HG03064 (cell line): ENCODE measurements at regions not wholly inside any gene's neighbourhood (a gene's known extent, or its start where the extent isn't known, plus 50 kb on each side); places are given as distances from the start of the nearest gene placed in this dataset.

Experiments
- ATAC-seq: cut with Tn5 transposase; IDR thresholded peaks from one replicate; pipeline ENCODE4 v1.9.1; 2021; ENCODE audit warnings: low read depth; ENCODE audit not compliant: unreplicated experiment

- no peak for ATAC-seq
These were observed 278.9 kb upstream of the TCF4 start for GRCh38 chr18:55866886-55867285.

- ATAC-seq: no peak
These were observed 278.0 kb upstream of the TCF4 start for GRCh38 chr18:55866006-55866405.

DNA sequence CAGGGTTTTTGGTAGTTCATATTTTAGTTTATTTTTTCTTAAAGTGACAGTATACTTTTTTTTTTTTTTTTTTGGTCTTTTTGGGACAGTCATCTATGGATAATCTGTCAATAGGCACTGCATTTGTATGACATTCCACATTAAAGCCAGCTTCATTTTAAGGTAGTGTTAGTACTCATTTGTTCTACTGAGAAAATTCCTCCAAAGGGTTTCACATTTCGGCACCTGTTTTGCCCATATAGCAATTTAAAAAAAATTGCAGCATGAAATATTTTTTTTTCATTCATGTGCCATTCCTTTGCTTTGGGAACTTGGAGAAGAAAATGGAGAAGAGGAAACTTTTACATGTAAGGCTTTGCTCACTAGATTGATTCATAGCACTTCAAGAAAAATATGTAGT lies 276.3 kb upstream of the TCF4 start:
- no peak for ATAC-seq

DNA sequence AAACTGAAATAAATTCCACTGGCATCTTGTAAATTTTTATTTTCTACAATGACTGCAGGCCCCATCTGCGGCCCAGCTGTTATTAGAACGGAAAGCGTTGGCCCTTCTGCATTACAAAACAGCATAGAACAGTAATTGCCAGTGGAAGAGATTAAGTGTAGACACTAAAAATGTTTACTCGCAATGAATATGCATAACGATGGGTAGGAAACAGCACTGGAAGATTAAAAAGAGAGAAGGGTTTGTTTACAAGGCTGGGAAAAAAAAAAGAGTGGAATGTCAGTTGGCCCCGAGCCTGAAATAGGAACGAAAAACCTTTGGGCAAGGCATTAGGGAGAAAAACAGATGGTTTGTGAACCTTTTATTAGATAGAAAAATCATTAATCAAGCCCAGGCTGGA lies 275.9 kb upstream of the TCF4 start:
- ATAC-seq: no peak

- no peak for ATAC-seq
These were observed 275.4 kb upstream of the TCF4 start for GRCh38 chr18:55863391-55863706.

DNA sequence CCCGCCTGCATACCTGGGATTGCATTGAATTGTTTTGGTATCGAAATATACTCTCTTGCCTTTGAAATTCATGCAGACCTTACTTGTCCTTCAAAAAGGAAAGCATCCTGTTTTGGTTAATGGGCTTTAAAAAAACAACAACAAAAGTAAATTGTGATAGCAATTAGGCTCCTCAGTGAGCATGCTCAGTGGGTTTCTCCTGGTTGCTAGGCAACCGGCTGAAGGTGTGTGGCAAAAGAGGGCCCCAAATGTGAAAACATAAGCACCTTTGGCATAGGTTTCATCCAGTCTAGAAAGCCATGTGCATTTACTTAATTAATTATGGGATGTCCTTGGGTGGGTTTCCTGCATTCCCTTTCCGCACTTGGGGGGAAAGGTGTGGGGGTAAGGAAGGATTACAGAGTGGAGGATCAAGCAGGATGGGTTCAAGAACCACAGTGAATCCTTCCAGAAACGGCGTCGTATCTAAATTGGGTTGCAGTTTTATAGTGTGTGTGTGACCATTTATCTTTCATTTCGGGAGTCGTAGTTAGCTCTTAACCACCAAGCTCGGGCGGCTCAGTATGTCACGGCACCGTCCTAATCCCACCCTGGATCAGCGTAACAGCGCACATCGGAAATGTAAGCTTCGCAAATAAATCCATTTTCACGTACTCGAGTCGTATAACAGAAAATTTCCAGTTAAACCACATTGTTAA lies 274.9 kb upstream of the TCF4 start:
- no peak for ATAC-seq

GRCh38 chr18:55861266-55861665 lies 273.3 kb upstream of the TCF4 start:
- ATAC-seq: no peak

DNA sequence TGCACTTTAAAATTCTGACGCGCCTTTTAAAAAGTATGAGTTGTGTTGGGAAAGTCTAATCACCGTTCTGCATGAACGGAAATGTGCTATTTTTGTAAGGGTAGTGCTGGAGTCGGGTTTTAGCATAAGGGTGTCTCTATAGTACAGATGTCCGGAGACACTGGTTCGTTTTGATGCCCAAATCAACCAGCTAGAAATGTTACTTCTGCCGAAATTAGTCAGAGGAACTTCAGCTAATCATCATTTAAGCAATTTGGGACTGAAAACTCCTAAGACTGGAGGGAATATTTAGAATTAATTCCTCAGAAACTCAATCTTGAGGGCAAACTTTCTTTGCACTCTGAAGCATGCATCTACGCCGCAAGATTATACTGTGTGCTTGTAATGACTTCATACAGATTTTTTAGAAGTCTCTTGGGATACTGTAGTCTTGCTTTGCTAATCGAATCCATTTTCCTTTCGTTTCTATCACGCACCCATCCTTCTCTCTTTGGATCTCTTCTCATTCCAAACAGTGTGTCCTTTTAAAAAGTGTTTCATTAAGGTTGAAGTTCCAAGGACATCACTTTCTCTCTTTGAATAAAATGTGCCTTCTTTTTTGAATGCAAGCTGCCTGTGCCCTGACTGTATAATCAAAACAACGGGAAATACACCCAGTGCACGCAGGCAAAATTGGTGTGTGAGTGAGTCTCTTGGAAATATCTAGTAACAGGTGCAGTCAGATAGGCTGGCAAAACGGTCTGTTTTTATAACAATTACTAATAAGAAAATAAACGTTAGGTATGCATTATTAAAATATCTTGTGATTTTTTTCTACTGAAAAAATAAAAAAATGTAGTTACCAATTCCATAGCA lies 270.9 kb upstream of the TCF4 start:
- ATAC-seq: no peak

DNA sequence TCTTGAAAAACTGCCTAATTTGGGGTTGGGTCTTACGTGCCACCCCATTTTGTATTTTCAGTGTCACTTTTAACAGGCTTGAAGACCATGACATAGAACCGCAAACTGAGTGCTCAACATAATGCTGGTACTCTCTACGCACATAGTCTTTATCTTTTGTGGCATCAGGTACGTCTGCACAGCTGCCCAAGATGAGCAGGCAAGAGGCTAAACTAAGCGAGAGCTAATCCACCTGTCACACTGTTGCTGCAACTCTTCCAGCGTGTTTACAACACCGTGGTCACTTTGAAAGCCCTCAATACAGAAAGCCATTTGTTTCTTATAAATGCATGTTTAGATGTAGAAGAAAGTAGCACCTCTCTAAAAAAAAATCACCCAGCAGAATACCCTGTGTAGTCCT lies 270.0 kb upstream of the TCF4 start:
- ATAC-seq: no peak

GRCh38 chr18:55857409-55857808 lies 269.4 kb upstream of the TCF4 start:
- no peak for ATAC-seq

GRCh38 chr18:55856679-55857078 lies 268.7 kb upstream of the TCF4 start:
- no peak for ATAC-seq

DNA sequence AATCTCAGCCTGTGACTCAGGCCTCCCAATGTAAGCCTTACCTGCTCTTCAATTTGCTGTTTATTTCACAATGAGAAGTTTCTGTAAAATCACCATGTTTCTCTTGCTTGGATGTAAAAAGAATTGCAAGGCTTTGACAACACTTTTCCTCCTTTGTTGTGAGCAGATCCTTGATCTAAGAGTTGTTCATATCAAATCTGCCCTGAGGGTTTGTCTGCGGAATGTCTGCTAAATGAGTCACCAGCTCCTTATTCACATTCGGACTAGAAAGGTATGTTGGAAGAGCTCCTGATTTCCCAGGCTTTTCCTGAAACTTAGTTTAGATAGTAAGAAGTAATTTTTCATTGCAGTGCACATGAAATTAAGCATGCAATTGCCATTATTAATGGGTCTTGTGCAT lies 268.2 kb upstream of the TCF4 start:
- no peak for ATAC-seq

DNA sequence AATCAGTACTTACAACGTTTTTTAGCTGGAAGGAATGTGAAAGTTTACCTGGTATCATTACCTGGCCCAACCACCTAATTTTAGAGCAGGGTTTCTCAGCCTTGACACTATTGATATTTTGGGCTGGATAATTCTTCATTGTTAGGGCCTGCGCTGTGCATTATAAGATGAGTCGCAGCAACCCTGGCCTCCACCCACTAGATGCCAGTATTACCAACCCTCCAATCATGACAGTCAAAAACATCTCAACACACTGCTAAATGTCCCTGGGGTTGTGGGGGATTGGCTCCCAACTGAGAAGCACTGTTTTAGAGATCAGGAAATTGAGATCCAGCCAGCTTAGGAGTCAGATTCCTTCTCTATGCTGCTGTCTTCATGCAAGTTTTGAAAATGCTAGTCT lies 265.3 kb upstream of the TCF4 start:
- ATAC-seq: no peak

GRCh38 chr18:55850904-55851303 lies 262.9 kb upstream of the TCF4 start:
- ATAC-seq: no peak

GRCh38 chr18:55849391-55849790 lies 261.4 kb upstream of the TCF4 start:
- no peak for ATAC-seq

DNA sequence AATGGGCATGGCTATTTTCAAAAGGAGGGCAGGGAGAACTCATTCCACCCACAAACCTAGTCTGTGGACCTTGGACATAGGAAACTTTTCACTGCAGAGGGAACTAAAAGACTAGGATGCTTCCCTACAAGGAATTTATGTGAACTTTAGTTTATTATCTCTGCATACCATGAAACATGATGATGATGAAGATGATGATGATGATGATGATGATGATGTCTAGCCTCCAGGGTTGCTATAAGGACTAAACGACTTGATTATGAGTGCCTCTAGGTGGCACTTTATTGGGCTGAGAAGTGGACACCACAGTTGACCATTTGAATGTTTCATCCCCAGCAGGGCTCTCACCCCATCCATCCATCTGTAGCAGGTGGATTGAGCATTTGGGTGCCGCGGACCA lies 260.0 kb upstream of the TCF4 start:
- ATAC-seq: no peak

DNA sequence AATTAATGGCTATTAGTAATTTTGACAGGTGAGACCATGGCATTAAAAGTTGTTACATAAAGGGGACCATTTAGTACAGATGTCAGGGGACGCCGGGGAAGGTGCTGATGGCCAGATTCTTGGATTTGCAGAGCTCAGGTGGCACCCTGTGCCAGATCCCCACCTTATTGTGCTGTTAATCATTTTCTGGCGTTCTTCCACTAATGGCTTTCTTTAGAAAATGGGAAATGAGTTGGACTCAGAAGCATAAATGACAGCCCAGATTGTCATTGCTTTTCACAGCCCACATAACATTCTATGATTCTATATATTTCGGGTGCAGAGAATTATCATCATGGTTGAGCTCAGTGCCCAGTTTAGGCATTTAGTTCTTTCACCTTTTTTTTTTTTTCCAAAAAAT lies 257.2 kb upstream of the TCF4 start:
- no peak for ATAC-seq

GRCh38 chr18:55844382-55844781 lies 256.4 kb upstream of the TCF4 start:
- no peak for ATAC-seq

- ATAC-seq: no peak
These were observed 253.3 kb upstream of the TCF4 start for GRCh38 chr18:55841314-55841713.

GRCh38 chr18:55840601-55841170 lies 252.7 kb upstream of the TCF4 start:
- no peak for ATAC-seq

- ATAC-seq: no peak
These were observed 251.4 kb upstream of the TCF4 start for GRCh38 chr18:55839343-55839742.

DNA sequence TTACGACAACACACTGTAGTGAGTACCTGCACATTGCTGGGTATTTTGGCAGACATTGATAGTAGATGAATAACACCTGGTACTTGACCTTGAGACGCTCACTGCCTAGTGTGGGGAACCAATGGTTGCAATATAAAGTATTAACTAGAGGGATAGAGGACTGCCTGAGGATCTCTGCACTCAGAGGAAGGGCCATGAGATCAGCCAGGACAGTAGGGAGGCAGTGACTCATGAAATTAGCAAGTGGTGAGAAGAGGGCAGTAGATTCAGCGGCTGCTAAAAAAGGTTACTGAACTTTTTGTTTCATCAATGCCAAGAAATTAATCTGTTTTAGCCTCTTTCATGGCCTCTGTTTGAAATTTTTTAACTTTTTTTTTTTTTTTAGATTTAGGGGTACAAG lies 250.8 kb upstream of the TCF4 start:
- ATAC-seq: no peak
